NCI-H748 (cell line): ENCODE measurements at regions not wholly inside any gene's neighbourhood (a gene's known extent, or its start where the extent isn't known, plus 50 kb on each side); places are given as distances from the start of the nearest gene placed in this dataset.
"Not testable (repeated sequence)": the region's sequence is repeated elsewhere in the genome, so short reads cannot be mapped to it uniquely, and the experiment has no call there.

Source experiments
- DNase-seq: peaks from one replicate; lab custom pipeline; 2025; ENCODE audit not compliant: unreplicated experiment; lab: John Stamatoyannopoulos, UW

- no peak for DNase-seq
Observed at GRCh38 chr11:22449441-22449840, 111.3 kb downstream of the SLC17A6 start.

GRCh38 chr11:22444076-22444475 lies 105.9 kb downstream of the SLC17A6 start:
- no peak for DNase-seq

- no peak for DNase-seq
Observed at GRCh38 chr11:22441831-22442230, 103.7 kb downstream of the SLC17A6 start.

- DNase-seq = not testable (repeated sequence)
Observed at GRCh38 chr11:22435582-22435981, 97.4 kb downstream of the SLC17A6 start.

GRCh38 chr11:22433517-22433916 lies 95.3 kb downstream of the SLC17A6 start:
- no peak for DNase-seq

- DNase-seq = no peak
Observed at GRCh38 chr11:22433094-22433455, 94.9 kb downstream of the SLC17A6 start.

- peak; percentile 87 for DNase-seq
Observed at GRCh38 chr11:22432291-22433093, 94.3 kb downstream of the SLC17A6 start.

- no peak for DNase-seq
Observed at GRCh38 chr11:22431106-22431505, 92.9 kb downstream of the SLC17A6 start.

GRCh38 chr11:22430639-22431038 lies 92.5 kb downstream of the SLC17A6 start:
- DNase-seq = no peak

- no peak for DNase-seq
Observed at GRCh38 chr11:22430141-22430541, 92.0 kb downstream of the SLC17A6 start.
